Ishikawa (cell line): ENCODE measurements at regions not wholly inside any gene's neighbourhood (a gene's known extent, or its start where the extent isn't known, plus 50 kb on each side); places are given as distances from the start of the nearest gene placed in this dataset.

Experiments
- EP300 ChIP-seq: IDR thresholded peaks from 2 replicates; pipeline ENCODE4 v1.6.1; 2012; ENCODE audit warnings: borderline replicate concordance
- FOXM1 ChIP-seq: IDR thresholded peaks from 2 replicates; pipeline ENCODE4 v1.6.1; 2012; ENCODE audit warnings: low read depth, borderline replicate concordance
- MAX ChIP-seq: IDR thresholded peaks from 2 replicates; pipeline ENCODE4 v1.6.1; 2012
- RAD21 ChIP-seq: IDR thresholded peaks from 2 replicates; pipeline ENCODE4 v1.6.1; 2012; ENCODE audit warnings: low read depth
- TAF1 ChIP-seq: IDR thresholded peaks from 2 replicates; pipeline ENCODE4 v1.6.1; 2012; ENCODE audit warnings: low read depth, mild to moderate bottlenecking
- YY1 ChIP-seq: IDR thresholded peaks from 2 replicates; pipeline ENCODE4 v1.6.1; 2012; ENCODE audit warnings: low read depth
- TF ChIP-seq, protein P1 (sequence below): IDR thresholded peaks from 2 replicates; pipeline ENCODE4 v1.6.1; 2012; ENCODE audit warnings: low read depth, mild to moderate bottlenecking

- TF ChIP-seq YY1 (no peak), FOXM1 (no peak), MAX (no peak), TAF1 (no peak), EP300 (no peak), RAD21 (no peak)
- TF ChIP-seq, protein P1, sequence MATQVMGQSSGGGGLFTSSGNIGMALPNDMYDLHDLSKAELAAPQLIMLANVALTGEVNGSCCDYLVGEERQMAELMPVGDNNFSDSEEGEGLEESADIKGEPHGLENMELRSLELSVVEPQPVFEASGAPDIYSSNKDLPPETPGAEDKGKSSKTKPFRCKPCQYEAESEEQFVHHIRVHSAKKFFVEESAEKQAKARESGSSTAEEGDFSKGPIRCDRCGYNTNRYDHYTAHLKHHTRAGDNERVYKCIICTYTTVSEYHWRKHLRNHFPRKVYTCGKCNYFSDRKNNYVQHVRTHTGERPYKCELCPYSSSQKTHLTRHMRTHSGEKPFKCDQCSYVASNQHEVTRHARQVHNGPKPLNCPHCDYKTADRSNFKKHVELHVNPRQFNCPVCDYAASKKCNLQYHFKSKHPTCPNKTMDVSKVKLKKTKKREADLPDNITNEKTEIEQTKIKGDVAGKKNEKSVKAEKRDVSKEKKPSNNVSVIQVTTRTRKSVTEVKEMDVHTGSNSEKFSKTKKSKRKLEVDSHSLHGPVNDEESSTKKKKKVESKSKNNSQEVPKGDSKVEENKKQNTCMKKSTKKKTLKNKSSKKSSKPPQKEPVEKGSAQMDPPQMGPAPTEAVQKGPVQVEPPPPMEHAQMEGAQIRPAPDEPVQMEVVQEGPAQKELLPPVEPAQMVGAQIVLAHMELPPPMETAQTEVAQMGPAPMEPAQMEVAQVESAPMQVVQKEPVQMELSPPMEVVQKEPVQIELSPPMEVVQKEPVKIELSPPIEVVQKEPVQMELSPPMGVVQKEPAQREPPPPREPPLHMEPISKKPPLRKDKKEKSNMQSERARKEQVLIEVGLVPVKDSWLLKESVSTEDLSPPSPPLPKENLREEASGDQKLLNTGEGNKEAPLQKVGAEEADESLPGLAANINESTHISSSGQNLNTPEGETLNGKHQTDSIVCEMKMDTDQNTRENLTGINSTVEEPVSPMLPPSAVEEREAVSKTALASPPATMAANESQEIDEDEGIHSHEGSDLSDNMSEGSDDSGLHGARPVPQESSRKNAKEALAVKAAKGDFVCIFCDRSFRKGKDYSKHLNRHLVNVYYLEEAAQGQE = no peak
Observed at GRCh38 chr18:11268741-11269233, 119.4 kb upstream of the PIEZO2 start.
